GM21737 (cell line): ENCODE measurements at regions not wholly inside any gene's neighbourhood (a gene's known extent, or its start where the extent isn't known, plus 50 kb on each side); places are given as distances from the start of the nearest gene placed in this dataset.

ENCODE experiments used
- ATAC-seq: cut with Tn5 transposase; IDR thresholded peaks from one replicate; pipeline ENCODE4 v1.9.1; 2021; ENCODE audit warnings: mild to moderate bottlenecking, moderate library complexity; ENCODE audit not compliant: unreplicated experiment

DNA sequence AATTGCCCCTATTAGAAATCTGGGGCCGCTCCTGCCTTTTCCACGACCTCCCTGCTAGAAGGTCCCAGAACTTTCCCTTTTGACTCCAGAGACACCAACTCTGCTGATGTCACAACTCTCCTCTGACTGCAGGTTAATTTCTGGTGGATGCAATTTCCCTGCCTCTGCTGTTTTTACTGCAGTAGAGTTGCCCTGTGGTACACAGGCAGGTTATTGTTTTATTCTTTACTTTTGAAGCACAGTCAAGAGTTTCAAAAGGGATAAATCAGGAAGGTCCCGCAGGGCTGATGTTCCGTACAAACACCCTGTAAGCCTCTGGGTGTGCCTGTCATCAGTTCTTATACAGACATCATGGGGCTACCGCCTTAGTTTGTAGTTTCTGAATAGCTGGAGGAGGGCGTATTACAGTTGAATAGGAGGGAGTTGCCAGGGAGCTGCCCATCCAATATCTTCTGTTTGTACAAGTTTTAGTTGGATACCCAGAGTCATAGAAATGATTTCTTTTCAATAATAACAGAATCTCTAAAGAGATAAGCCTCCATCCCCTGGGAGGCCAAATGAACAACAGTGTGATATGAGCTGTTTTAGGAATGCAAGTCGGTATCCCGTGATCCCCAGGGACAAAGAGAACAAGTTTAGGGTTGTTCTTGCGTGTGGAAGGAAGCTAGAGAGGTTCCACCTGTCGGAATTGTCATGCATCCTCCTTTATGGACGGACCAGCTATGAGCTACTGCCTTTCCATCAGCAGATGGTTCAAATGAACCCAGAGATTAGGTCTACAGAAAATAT lies 108.4 kb upstream of the COPS8 start:
- ATAC-seq, result no peak

DNA sequence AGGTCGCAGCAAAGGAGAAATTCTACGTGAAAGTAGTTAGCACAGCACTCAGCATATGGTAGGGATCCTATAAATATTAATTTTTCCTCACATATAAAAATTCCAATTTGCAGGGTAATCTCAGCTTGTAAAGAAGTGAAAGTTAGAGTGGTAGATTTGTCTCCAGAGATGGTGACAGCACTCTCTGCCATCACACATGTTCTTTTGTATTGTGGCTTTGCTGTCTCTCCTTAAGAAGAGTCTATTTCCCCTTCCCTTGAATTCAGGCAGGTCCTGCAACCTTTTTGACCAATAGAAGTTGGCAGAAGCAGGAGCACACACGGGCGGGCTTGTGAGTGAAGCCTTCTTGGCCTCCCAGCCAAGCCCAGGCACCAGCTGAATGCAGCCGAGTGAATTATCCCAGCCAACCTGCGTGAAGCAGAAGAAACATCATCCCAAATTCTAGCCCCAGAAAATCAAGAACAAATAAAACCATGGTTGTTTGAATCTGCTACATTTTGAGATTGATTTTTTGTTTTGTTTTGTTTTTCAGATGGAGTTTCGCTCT lies 107.8 kb upstream of the COPS8 start:
- no peak for ATAC-seq

DNA sequence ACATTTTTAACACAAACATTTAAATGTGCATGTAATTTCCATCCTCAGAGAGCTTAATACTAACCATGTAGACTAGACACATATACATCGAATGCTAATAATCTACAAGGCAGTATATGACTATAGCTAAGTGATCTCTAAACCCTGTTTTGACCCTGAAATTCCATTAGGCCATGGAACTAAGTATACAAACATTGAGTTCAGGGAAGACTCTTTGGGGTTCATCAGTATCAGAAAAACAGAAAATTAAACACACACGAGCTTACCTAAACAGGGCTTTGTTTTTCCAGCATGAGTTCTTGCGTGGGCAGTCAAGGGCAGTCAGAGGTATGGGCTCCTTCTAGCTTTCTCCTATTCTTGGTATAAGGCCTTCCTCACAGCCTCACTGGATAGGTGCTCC lies 106.0 kb upstream of the COPS8 start:
- no peak for ATAC-seq

DNA sequence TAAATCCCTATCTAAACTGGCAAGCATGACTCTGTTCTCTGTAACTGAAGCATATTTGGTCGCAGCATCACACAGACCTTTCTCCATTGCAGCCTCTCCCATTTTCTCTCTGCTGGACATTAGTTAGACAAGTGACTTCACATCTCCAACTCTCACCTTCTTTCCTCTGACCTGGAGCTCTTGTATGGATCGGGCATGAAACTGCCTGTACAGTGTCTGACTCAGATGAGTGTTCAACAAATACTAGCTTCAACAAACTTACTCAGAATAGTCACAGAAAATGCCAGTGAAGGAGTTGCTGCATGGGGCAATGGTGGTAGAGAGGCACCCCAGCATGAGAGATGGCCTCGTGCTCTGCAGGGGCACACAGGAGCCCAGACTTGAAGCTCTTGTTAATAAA lies 104.7 kb upstream of the COPS8 start:
- no peak for ATAC-seq

DNA sequence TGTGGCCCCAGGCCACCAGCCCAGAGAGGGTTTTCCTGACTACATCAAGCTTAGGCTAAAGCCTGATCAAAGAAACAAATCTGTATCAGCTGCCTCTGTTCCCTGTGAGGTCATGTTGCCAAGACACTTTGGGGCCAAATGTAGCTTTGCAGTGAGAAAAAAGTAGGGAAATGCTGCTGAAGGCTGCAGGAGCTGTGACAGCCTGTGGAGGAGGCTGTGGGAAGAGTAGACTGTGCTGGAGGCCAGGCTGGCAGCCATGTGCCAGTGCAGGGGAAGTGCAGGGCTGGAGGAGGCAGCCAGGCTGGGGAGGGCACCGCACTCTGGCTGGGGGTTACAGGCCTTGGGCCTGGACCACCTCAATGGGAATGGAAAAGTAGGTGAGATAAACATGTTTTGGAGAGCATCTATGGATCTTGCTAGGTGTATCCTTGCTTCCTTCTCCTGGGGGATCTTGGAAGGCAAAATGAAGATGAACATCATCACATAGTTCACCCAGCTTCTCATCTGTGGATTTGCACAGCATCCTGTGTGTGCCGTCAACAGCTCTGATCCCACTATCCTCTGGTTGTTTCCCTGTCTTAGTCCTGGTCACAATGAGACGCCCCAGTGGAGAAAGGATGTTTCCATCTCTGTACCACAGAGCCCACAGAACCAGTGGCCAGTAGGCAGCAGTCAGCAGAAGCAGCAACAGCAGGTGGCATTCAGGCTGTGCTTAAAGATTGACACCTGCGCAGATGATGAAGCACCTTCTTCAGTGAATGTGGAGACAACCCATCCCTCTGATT lies 103.8 kb upstream of the COPS8 start:
- no peak for ATAC-seq

DNA sequence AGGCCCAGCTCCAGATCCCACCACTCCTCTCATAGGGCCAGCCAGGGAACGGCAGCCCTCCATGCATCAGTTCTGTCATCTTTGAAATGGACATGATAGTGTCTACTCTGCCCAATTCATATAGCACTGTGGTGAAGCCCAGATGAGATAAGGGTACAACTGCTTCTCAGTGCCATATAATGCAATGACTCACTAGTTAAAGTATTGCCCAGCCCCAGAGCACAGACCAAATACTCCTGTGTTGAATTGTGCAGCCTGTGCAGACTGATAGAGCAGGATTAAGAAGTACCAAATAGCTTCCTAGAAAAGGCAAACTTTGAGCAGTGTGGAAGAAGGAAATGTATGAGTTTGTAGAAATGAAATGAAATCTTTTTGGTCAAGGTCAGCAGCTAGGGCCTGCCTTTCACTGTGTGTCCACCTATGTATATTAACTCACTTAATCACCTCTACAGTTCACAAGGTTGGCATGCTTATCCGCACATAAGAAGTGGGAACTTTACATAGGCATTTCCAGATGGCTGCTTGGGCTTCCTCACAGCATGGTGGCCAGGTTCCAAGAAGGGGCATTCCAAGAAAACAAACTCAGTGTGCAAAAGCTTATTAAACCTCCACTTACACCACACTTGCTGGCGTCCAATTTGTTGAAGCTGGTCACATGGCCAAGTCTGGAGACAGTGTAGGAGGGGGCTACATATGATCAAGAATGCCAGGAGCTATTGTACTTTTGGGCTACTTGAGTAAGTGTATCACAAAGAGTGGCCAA lies 102.8 kb upstream of the COPS8 start:
- ATAC-seq, result no peak

DNA sequence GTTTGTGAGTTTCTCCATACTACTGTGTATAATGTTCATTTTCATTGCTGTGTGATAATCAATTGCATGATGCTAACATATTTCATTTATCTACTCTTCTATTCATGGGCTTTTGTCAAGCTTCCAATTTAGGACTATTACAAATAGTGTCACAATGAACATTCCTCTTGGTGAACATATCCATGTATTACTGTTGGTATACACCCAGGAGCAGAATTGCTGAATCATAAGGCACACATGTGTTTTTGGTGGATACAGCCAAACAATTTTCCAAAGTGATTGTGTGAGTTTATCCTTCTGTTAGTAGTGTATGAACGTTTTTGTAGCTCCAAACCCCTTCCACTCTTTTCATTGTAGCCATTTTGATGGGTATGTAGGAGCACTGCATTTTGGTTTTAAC lies 101.6 kb upstream of the COPS8 start:
- ATAC-seq, result no peak

DNA sequence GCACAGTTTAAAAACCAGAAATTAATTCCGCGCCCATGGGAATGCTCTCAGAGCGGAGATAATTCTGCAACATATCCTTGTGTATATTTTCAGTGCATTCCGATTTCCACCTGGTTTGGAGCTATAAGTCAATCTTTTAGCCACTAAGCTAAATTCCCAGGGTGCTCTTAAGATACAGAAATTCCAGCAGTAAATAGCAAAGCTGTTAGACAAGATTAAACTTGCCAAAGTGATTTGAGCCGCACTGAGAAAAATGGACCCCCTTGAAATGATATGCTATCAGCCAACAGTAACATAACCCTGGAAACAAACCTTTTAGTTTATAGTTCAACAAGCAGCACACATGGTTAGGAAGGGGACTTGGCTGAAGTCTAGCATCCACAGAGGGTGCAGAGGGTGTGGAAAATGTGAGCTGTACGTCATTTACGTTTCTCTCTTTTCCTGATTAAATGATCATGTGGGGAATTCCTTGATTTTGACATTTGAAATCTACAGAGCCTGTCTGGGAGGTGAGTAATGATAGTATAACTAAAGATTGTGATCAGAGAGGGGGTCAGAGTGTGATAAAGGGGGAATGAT lies 99.8 kb upstream of the COPS8 start:
- no peak for ATAC-seq

DNA sequence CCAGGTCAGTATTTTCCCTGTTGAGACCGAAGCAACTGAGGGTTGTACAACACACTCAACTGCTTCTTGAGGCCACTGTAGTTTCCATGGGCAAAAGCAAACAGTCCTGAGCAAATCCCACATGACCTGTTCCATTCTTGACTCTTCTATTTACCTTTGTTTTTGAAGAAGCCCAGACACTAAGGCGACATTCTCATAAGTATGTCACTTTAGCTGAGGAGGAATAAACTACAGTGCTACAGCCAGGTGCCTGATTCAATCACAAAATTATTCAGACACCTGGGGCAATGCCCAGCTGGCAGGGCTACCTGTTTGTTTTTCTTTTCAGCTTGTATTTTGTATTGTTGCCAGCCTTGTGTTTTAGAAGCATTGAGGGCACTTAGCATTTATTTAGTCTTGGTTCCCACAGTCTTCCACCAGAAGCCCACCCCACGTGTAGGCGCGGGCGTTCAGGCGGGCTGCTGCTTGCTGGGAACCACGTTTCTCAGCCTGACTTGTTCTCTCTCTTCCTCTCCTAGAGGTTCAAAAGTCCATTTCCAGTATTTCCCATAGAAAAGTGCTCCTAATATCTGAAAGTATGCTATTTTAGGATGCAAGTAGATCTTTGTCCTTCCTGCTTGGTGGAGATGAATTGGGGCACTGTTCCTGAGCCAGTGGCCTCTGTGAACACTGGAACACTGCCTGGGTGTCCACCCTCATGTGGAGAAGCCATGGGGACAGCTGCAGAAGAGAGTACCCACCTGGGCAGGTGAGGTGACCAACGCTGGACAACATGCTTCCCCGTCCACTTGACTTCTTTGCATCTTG lies 99.0 kb upstream of the COPS8 start:
- no peak for ATAC-seq

DNA sequence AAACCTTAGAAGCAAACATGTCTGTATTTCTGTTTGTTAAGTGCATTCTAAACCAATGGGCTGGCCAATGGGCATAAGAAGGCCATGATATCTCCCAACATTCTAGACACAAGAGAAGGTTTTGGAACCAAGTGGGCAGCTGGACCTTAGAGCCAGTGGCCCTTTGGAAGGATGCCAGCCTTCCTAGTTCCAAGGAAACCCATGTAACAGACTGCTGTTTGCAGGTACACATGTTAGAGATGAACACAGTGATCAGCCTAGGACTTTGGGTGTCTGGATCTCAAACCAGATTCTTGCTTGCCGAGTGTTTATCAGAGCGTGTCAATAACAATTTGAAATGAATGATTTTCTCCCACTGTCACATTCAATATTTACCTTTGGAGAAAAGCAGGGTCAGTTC lies 97.5 kb upstream of the COPS8 start:
- no peak for ATAC-seq

DNA sequence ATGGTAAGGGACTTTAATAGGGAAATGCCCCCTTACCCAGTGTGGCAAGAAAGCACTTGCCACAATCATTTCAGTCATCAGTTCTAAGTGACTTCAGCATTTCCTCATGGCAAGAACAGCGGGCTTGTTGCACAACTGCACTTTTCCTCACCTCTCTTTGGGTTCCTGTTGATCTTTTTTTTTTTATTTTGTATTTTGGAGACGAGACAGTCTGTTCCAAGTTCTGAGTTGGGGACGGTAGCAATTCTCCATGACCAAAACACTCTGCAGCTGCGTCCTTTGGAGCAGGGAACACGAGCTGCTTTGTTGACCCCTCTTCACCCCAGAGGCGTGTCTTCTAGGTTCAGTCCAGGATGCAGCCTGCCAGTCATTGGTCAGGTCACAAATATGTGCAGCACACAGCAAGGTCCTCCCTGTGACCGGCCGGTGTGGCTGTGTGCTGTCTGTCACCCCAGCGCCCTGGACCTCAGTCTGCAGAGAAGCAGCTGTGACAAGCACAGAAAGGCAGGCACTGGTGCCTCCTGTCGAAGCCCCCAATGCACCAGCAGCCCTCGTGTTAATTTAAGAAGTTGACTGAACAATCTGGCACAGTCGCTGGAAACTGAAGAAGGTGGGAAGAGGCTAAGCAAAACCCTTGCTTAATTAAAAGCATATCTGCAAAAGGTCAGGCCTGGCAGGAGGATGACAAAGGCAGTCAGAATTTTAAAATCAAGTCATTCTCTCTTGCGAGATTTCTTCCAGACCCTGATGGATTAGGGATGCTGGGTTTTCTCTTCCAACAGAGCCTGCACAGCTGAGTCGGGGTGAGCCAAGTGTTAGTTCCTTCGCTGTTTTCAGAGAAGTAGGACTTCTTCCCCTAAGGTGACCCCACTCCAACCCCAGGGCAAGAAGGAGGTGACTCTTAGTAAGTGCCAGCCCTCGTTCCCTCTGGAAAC lies 96.7 kb upstream of the COPS8 start:
- no peak for ATAC-seq

DNA sequence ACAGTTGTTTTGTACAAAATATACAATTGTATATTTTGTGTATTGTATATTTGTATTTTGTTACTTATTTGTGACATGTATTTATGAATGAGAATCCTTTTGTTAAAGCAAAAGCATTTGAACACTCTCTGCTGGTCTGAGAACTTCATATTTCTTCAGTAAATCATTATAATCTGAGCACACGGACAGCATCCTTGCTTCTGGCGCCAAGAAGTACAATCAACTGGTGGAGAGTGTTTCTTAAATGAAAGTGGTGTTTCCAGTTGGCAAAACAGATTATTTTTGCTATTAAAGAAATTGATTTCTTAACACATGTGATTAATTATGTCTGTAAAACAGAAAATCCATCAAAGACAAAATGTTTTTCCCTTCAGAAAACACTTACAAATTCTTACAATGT lies 95.1 kb upstream of the COPS8 start:
- ATAC-seq, result no peak

DNA sequence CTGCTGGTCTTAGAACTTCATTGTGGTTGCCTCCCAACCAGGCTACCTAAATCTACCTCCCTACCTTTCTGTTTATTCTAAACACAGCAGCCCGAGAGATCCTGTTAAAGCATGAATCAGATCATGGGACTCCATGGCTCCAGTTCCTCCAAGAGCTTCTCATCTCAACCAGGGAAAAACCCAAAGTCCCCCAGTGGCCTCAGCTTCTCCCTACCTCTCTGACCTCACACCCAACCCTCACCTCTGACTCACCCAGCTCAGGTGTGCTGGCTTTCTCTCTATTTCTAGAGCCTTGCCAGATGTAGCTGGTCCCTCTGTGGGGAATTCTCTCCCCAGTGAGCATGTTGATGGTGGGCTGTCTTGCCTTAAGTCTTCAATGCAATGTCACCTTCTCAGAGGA lies 93.8 kb upstream of the COPS8 start:
- ATAC-seq, result no peak

DNA sequence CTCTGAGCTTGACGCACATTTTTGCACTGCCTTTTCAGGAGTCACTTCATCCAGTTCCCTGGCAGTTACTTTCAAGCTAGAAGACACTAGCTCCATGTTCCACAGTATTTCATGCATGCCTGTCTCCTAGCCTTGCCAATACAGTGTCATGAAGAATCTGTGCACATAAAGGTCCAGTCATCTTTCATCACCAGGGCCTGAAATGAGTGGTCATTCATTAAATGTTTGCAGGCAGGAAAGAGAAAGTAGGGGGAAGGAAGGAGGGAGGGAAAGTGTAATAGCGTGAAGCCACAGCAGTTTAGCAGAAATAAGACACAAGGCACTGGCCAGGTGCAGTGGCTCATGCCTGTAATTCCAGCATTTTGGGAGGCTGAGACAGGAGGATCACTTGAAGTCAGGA lies 92.4 kb upstream of the COPS8 start:
- no peak for ATAC-seq

DNA sequence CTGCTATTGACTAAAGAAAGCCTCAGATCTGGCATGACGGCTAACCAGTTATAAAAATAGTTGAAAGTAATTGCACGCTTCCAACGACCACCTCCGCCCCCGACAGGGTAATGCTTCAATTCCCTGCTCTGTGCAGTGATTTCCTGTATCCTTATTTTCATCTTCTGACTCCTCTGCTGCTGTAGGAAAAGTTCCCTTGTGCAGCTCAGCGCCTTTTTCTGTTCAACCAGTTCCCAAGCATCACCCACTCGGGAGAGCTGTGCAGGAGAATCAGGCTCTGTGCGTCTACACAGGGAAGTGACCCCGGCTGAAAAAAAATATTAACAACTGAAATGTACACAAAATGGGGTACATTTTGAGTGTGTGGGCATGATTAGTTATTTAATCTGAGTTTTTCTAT lies 91.3 kb upstream of the COPS8 start:
- no peak for ATAC-seq

DNA sequence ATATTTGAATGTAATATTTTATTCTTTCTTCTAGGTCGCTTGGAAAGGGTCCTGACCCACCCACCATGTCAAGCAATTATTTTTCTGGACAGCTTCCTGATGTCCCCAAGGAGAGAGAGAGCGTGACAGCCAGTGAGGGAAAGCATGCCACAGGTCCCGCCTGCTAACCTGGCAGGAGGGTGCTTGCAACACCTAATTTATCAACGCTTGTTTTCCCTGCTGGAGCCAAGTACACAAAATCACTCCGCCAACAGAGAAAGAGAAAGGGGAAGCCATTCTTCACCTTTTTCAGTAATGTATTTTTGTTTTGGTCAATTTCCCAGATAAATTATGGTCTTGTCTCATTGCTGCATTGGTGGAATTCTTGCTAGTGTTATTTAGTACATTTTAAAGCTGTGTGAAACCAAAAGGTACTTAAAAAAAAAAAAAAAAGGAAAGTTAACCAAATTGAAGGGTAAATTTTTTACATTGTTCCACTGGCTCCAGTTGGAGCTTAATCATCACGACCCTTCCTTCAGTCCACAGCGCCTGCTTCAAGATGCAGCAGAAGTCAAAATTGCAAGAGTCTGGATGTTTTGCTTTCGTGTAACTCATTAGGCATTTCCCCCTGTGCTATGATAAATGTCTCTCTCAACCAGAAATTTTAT lies 88.5 kb upstream of the COPS8 start:
- no peak for ATAC-seq

DNA sequence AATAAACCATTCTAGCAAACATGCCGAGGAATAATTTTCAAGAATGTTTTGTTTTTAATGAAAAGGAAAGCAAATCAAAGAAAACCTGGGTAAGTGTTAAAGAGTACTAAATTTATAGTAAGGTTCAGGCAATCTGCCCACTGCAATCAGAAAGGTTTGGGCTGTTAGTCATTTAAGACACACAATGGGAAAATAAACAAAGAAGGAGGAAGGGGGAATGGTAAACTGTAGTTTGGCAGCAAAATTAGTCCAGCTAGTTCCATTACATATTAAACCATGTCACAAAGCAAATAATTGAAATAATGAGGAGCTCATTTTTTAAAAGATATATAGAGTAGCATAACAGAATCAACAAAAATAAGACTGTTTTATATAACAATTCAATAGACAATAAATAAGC lies 87.5 kb upstream of the COPS8 start:
- ATAC-seq, result no peak

DNA sequence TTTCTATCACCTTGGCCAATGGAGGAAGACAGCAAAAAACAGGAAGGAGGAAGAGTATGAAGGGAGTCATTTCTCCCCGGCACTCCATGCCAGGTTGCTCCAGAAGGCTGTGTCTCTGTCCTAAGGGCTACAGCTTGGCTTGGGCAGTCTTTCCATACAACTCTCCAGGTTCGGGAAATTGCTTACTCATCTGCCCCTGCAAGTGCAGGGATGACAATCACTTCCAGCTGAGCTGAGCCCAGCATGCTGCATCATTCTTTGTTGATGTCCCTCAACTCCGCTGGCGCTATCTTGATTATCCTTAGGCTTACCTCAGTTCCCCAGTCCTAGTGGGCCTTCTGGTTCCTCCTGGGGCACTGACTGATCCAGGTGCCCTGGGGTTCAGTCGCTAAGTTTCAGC lies 86.9 kb upstream of the COPS8 start:
- no peak for ATAC-seq

DNA sequence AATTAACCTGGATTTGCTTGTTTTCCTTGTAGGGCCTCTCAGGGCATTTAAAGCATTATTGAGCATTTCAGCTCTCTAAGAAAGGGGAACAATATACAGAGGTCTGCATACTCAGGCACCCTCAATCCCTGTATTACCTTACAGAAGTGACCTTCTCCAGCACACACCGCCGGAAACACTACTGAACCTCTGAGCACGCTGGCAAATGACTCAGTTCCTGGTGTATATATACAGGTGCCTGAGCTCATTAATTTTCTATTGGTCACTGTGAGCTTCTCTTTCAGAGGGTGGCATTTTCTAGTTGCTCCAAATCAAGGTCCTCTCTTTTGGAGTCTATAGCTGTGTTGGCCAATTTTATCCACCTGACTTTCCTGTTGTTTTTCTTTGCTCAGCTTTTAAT lies 85.2 kb upstream of the COPS8 start:
- no peak for ATAC-seq
